Mesendoderm (in vitro differentiated cells): ENCODE measurements at regions not wholly inside any gene's neighbourhood (a gene's known extent, or its start where the extent isn't known, plus 50 kb on each side); places are given as distances from the start of the nearest gene placed in this dataset.

Experiments
- DNase-seq: peaks from one replicate; pipeline ENCODE4 v3.0.0; 2013
- H2AK5ac ChIP-seq: 2 replicates; pipeline ENCODE4 v1.6.1; 2013; ENCODE audit warnings: low read length, inconsistent platforms
- H2BK120ac ChIP-seq: 2 replicates; pipeline ENCODE4 v1.6.1; 2013; ENCODE audit warnings: low read depth, mild to moderate bottlenecking, low read length, moderate library complexity, mixed read lengths
- H2BK15ac ChIP-seq: replicated peaks from 2 replicates; pipeline ENCODE4 v1.6.1; 2013; ENCODE audit warnings: low read depth, mild to moderate bottlenecking, moderate library complexity
- H2BK5ac ChIP-seq: 2 replicates; pipeline ENCODE4 v1.6.1; 2013; ENCODE audit warnings: low read length, inconsistent platforms
- H3K18ac ChIP-seq: 2 replicates; pipeline ENCODE4 v1.6.1; 2013; ENCODE audit warnings: mild to moderate bottlenecking, low read length, mixed read lengths
- H3K23ac ChIP-seq: one replicate; pipeline ENCODE4 v1.6.1; 2013; ENCODE audit warnings: low read length
- H3K27ac ChIP-seq: 2 replicates; pipeline ENCODE4 v1.5.1; 2013; ENCODE audit warnings: low read depth, mild to moderate bottlenecking, inconsistent platforms, low read length, moderate library complexity
- H3K27me3 ChIP-seq: 2 replicates; pipeline ENCODE4 v1.6.1; 2013; ENCODE audit warnings: low read length, control low read depth, mild to moderate bottlenecking, inconsistent platforms; ENCODE audit not compliant: insufficient read depth, poor library complexity
- H3K36me3 ChIP-seq: 2 replicates; pipeline ENCODE4 v1.6.1; 2013; ENCODE audit warnings: low read length, inconsistent platforms; ENCODE audit not compliant: control insufficient read depth, insufficient read depth
- H3K4ac ChIP-seq: one replicate; pipeline ENCODE4 v1.6.1; 2013; ENCODE audit warnings: low read depth, mild to moderate bottlenecking, low read length, moderate library complexity
- H3K4me1 ChIP-seq: 2 replicates; pipeline ENCODE4 v1.6.1; 2013; ENCODE audit warnings: low read depth, low read length, inconsistent platforms; ENCODE audit not compliant: control insufficient read depth
- H3K4me2 ChIP-seq: 2 replicates; pipeline ENCODE4 v1.6.1; 2013; ENCODE audit warnings: low read length
- H3K4me3 ChIP-seq: 2 replicates; pipeline ENCODE4 v1.5.1; 2013; ENCODE audit warnings: mild to moderate bottlenecking, low read length
- H3K56ac ChIP-seq: one replicate; pipeline ENCODE4 v1.6.1; 2013; ENCODE audit warnings: low read length
- H3K79me1 ChIP-seq: 2 replicates; pipeline ENCODE4 v1.6.1; 2013; ENCODE audit warnings: low read length, inconsistent platforms
- H3K79me2 ChIP-seq: 2 replicates; pipeline ENCODE4 v1.6.1; 2013; ENCODE audit warnings: mild to moderate bottlenecking, low read length; ENCODE audit not compliant: control insufficient read depth, insufficient read depth
- H3K9ac ChIP-seq: 2 replicates; pipeline ENCODE4 v1.6.1; 2013; ENCODE audit warnings: low read length, inconsistent platforms
- H4K5ac ChIP-seq: one replicate; pipeline ENCODE4 v1.6.1; 2013; ENCODE audit warnings: low read length
- H4K8ac ChIP-seq: one replicate; pipeline ENCODE4 v1.6.1; 2013; ENCODE audit warnings: low read depth, mild to moderate bottlenecking, control low read depth, low read length, moderate library complexity
- WGBS: extraction: QIAGEN DNeasy Blood & Tissue Kit; methylation state at CpG from one replicate; pipeline ENCODE4 v1.1.7; 2013; ENCODE audit warnings: low lambda C conversion rate, missing lambda C conversion rate; ENCODE audit not compliant: insufficient coverage; ENCODE audit errors: extremely low coverage; 5-methylcytosine and 5-hydroxymethylcytosine counted together

DNA sequence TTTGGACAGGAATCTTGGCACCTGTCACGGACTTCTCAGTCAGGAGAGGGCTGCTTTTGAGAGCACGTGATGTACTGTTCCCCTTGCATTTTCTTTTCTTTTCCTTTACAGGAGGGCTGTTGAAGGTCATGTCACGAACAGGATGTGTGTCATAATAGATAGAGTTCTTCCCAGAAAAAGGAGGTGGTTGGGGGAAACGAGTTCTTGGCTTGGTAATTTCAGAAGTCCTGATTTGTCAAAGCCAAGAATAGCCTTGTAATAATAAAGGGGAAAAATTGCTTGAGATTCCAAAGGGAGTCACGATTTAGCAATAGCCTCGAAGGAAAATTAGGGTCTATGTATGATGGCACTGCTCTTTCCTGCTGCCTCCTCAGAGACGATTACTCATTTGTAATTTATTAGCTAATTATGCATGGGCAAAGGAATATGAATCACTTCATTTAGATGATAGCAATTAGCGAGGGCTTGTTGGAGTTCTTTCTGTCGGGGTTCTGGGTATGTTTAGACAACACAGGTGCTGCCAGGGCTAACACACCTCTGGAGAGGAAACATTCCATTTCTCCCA is 277.7 kb upstream of the N4BP1 start:
- H3K4me1 ChIP-seq = no peaks in the 10 kb centered on the region
- no peaks in the 10 kb centered on the region for H3K79me1 ChIP-seq
- H3K23ac ChIP-seq = no peak overlapping the region
- no CpG with 5 or more reads among the region's 9 CpGs for WGBS
- H3K27ac ChIP-seq = no peak overlapping the region
- no peak overlapping the region for H4K5ac ChIP-seq
- no peak overlapping the region for H2BK120ac ChIP-seq
- no peak overlapping the region for H2BK15ac ChIP-seq
- H3K4me2 ChIP-seq = no peak overlapping the region
- H2BK5ac ChIP-seq = no peak overlapping the region
- H3K27me3 ChIP-seq = no peaks in the 10 kb centered on the region
- H3K79me2 ChIP-seq = no peaks in the 10 kb centered on the region
- H2AK5ac ChIP-seq = no peak overlapping the region
- H4K8ac ChIP-seq = no peak overlapping the region
- no peak overlapping the region for H3K9ac ChIP-seq
- no peak overlapping the region for H3K56ac ChIP-seq
- H3K4ac ChIP-seq = no peak overlapping the region
- no peak overlapping the region for H3K18ac ChIP-seq
- H3K36me3 ChIP-seq = no peaks in the 10 kb centered on the region
- no peak overlapping the region for H3K4me3 ChIP-seq
- no peak for DNase-seq

DNA sequence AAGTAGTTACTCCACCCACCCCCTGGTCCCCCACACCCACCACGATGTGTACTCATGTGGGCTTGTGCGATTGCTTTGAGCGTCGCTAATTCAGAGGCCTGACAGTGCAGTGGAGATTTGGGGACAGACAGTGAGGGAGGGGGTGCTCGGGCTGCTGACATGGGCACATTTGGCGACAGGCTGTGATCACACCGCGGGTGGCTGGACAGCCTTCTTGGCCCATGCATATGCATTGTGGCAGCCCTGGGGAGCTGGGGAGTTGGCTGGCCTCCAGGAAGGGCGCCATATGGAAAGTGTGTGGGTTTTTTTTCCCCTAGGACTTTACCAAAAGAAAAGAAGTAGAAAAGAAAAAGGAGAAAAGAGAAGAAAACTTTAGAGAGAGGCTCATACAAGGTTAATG is 275.5 kb upstream of the N4BP1 start:
- Histone ChIP-seq H3K79me2 (no peaks in the 10 kb centered on the region), H3K27ac (no peak overlapping the region), H4K5ac (no peak overlapping the region), H4K8ac (no peak overlapping the region), H2BK15ac (no peak overlapping the region), H3K4me1 (no peaks in the 10 kb centered on the region), H3K56ac (no peak overlapping the region), H3K9ac (no peak overlapping the region), H3K27me3 (no peaks in the 10 kb centered on the region), H3K4ac (no peak overlapping the region), H3K4me2 (no peak overlapping the region), H3K4me3 (no peak overlapping the region), H3K79me1 (no peaks in the 10 kb centered on the region), H2AK5ac (no peak overlapping the region), H3K36me3 (no peaks in the 10 kb centered on the region), H3K23ac (no peak overlapping the region), H2BK120ac (no peak overlapping the region), H3K18ac (no peak overlapping the region), H2BK5ac (no peak overlapping the region)
- DNase-seq = no peak
- WGBS = no CpG with 5 or more reads among the region's 9 CpGs

DNA sequence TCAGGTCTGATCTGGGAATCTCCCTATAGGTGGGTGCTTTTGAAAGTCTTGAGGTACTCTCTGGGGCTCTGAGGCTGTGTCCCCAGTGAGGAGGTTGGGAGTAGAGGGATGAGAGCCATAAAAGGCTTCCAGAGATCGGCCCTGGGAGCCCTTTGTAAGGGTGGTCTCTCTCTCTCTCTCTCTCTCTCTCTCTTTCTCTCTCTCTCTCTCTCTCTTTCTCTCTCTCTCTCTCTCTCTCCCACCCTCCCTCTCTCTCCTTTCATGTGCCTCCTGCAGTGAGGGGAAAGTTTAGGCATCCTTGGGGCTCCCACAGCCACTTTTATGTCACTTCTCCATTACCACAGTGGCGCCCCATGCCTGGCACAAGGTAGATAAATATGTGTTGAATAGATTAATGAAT is 271.3 kb upstream of the N4BP1 start:
- H2BK5ac ChIP-seq = no peak overlapping the region
- no peak overlapping the region for H3K4me2 ChIP-seq
- no peak for DNase-seq
- H3K4ac ChIP-seq = no peak overlapping the region
- H3K18ac ChIP-seq = no peak overlapping the region
- H3K4me3 ChIP-seq = no peak overlapping the region
- no peaks in the 10 kb centered on the region for H3K4me1 ChIP-seq
- H3K79me1 ChIP-seq = no peaks in the 10 kb centered on the region
- no peak overlapping the region for H2BK15ac ChIP-seq
- no peak overlapping the region for H3K23ac ChIP-seq
- no peaks in the 10 kb centered on the region for H3K36me3 ChIP-seq
- no peak overlapping the region for H2AK5ac ChIP-seq
- H3K56ac ChIP-seq = no peak overlapping the region
- no peak overlapping the region for H2BK120ac ChIP-seq
- no peak overlapping the region for H4K5ac ChIP-seq
- no peaks in the 10 kb centered on the region for H3K27me3 ChIP-seq
- no peak overlapping the region for H3K27ac ChIP-seq
- no peak overlapping the region for H3K9ac ChIP-seq
- no CpG with 5 or more reads among the region's 2 CpGs for WGBS
- no peak overlapping the region for H4K8ac ChIP-seq
- no peaks in the 10 kb centered on the region for H3K79me2 ChIP-seq

DNA sequence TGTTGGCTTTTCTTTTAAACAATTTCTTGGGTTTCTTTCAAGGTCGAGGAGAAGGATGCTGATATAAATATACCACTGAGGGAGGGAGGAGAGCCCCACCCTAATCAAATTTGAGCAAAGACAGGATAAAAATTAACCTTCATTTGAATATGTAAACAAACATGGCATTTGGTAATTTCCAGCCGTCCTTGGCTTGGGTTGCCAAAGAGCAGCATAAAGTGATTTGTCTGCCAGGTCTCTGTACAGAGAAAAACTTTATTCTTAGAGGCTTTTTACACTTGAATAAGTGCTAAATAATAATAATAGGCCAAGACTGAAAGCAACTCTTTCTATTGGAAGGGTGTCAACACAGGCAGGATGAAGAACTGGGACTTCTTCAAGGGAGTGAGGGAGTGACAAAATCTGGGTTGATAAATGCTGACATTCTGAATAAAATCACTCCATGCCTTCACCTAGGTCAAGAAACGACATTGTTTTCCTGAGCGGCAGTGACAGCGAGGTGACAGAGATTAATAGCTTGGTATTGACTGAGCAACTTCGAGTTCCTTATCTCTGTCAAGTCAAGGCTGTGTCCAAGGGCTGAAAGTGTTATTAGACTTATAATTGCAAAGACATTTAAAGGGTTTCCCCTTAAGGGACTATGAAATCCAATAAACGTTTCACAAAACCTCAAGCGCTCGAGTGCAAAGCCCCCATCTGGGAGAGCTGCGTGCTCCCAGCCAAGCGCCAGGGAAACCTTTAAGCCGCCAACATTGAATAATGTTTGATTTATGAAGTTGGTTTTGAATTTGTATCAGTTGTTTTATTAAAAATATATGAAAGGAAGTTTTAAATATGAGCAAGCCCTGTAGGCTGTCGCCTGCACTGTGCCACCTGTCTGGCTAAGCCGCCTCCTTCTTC is 269.5 kb upstream of the N4BP1 start:
- no peak overlapping the region for H4K8ac ChIP-seq
- no peak overlapping the region for H3K9ac ChIP-seq
- H3K27ac ChIP-seq = no peak overlapping the region
- H2AK5ac ChIP-seq = no peak overlapping the region
- H3K4me2 ChIP-seq = no peak overlapping the region
- H3K79me1 ChIP-seq = no peaks in the 10 kb centered on the region
- H3K79me2 ChIP-seq = no peaks in the 10 kb centered on the region
- no peak overlapping the region for H4K5ac ChIP-seq
- no peaks in the 10 kb centered on the region for H3K36me3 ChIP-seq
- DNase-seq = no peak
- H3K4me1 ChIP-seq = no peaks in the 10 kb centered on the region
- no CpG with 5 or more reads among the region's 14 CpGs for WGBS
- H3K56ac ChIP-seq = no peak overlapping the region
- no peak overlapping the region for H3K4me3 ChIP-seq
- H2BK5ac ChIP-seq = no peak overlapping the region
- no peak overlapping the region for H2BK15ac ChIP-seq
- no peak overlapping the region for H3K23ac ChIP-seq
- no peak overlapping the region for H3K18ac ChIP-seq
- no peak overlapping the region for H3K4ac ChIP-seq
- H2BK120ac ChIP-seq = no peak overlapping the region
- no peaks in the 10 kb centered on the region for H3K27me3 ChIP-seq

DNA sequence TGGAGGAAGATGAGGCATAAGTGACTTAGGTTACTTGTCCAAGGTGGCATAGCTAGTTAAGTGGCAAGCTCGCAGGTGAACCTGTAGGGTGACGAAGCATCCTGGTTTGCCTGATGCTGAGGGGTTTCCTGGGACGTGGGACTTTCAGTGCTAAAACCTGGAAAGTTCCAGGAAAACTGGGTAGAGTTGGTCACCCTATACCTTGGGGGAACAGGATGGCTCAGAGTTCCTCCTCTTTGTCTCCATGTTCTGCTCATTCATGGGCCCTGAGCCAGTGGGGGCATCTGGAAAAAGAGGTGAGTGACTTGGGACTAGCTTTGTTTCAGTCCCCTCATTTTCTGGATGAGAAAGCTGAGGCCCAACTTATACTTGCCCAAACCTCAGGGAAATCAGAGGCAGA is 268.0 kb upstream of the N4BP1 start:
- H3K56ac ChIP-seq = no peak overlapping the region
- no CpG with 5 or more reads among the region's 3 CpGs for WGBS
- no peak overlapping the region for H3K27ac ChIP-seq
- no peak overlapping the region for H3K4me3 ChIP-seq
- H2AK5ac ChIP-seq = no peak overlapping the region
- no peak overlapping the region for H2BK15ac ChIP-seq
- H2BK5ac ChIP-seq = no peak overlapping the region
- no peaks in the 10 kb centered on the region for H3K4me1 ChIP-seq
- H3K4ac ChIP-seq = no peak overlapping the region
- no peak overlapping the region for H3K4me2 ChIP-seq
- no peak for DNase-seq
- no peak overlapping the region for H2BK120ac ChIP-seq
- no peaks in the 10 kb centered on the region for H3K79me1 ChIP-seq
- H3K23ac ChIP-seq = no peak overlapping the region
- H3K36me3 ChIP-seq = no peaks in the 10 kb centered on the region
- H3K79me2 ChIP-seq = no peaks in the 10 kb centered on the region
- no peaks in the 10 kb centered on the region for H3K27me3 ChIP-seq
- no peak overlapping the region for H3K18ac ChIP-seq
- H3K9ac ChIP-seq = no peak overlapping the region
- H4K5ac ChIP-seq = no peak overlapping the region
- H4K8ac ChIP-seq = no peak overlapping the region
